Upper lobe of left lung (tissue), 6 donors: ENCODE measurements at regions not wholly inside any gene's neighbourhood (a gene's known extent, or its start where the extent isn't known, plus 50 kb on each side); places are given as distances from the start of the nearest gene placed in this dataset.

Source experiments
- ATAC-seq, 2 donors: fragments of 200-7000 bp; cut with Tn5 transposase; one replicate each; pipeline ENCODE4 v1.9.1; 2022; ENCODE audit warnings: mild to moderate bottlenecking in 2 of 2, moderate library complexity in 2 of 2; ENCODE audit not compliant: low FRiP score in 2 of 2
- DNase-seq, 2 donors: peaks; one replicate each; pipeline ENCODE4 v3.0.0-alpha.2; 2019 to 2020
- H3K27ac ChIP-seq, 4 donors: fragments of 200-600 bp; sonication (generic); one replicate each; pipeline ENCODE4 v1.5.1; 2016 to 2019
- H3K27me3 ChIP-seq, 4 donors: fragments of 200-600 bp; sonication (generic); one replicate each; pipeline ENCODE4 v1.5.1; 2017 to 2019
- H3K36me3 ChIP-seq, 4 donors: fragments of 200-600 bp; sonication (generic); one replicate each; pipeline ENCODE4 v1.5.1; 2016 to 2019
- H3K4me1 ChIP-seq, 4 donors: fragments of 200-600 bp; sonication (generic); one replicate each; pipeline ENCODE4 v1.5.1; 2018 to 2019
- H3K4me3 ChIP-seq, 4 donors: fragments of 200-600 bp; sonication (generic); one replicate each; pipeline ENCODE4 v1.5.1; 2017 to 2019; ENCODE audit warnings: mild to moderate bottlenecking in 2 of 4, moderate library complexity in 1 of 4
- H3K9me3 ChIP-seq, 4 donors: fragments of 200-600 bp; sonication (generic); one replicate each; pipeline ENCODE4 v1.5.1; 2018 to 2019
- EP300 ChIP-seq, 4 donors: sonication (generic); formaldehyde crosslinking; IDR thresholded peaks; one replicate each; pipeline ENCODE4 v1.5.1; 2017; ENCODE audit warnings: antibody characterized with exemption in 4 of 4, control low read depth in 2 of 4
- POLR2A ChIP-seq, 4 donors: fragments of 450-650 bp; IDR thresholded peaks; one replicate each; pipeline ENCODE4 v1.5.1; 2016 to 2017; ENCODE audit warnings: antibody characterized with exemption in 4 of 4, mild to moderate bottlenecking in 2 of 4
- POLR2AphosphoS5 ChIP-seq, 2 donors: sonication (generic); formaldehyde crosslinking; IDR thresholded peaks; one replicate each; pipeline ENCODE4 v1.5.1; 2017; ENCODE audit warnings: antibody characterized with exemption in 2 of 2
- WGBS, 2 donors: methylation state at CpG; one replicate each; pipeline ENCODE4 v1.1.5; 2017 to 2018; 5-methylcytosine and 5-hydroxymethylcytosine counted together
- TF ChIP-seq, protein P1 (sequence below), 6 experiments: fragments of 450-650 bp in 4 of 6; fragments of 200-600 bp in 2 of 6; sonication (generic) in 2 of 6; IDR thresholded peaks; one replicate each; pipeline ENCODE4 v1.5.1; 2016 to 2019; ENCODE audit warnings: antibody characterized with exemption in 6 of 6
- donor health status: DM: no; HTN: no; CAD: no; lungs with moderate emphysema.
- donor health status: DM: no; HTN: yes; CAD: no; lungs with severe emphysema.

DNA sequence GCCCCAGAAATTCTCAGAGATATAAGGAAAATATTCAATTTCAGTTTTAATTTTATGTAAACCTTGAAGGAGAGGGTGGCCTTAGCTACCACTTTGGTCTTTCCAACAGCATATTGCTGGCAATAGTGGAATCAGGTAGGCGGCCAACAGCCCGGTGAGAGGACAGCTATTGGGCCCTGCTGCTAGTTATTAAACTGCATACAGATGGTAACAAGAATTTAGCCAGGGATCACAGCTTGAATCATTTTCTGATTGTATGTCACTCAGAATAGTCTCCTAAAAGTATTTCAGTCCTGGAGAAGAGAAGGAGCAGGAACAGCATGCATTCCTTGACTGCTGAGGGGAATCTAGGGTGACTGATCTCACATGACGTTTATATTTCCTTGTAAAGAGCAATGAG is 261.4 kb upstream of the SMIM30 start:
- no peaks in the 10 kb centered on the region for H3K9me3 ChIP-seq
- no peaks in the 10 kb centered on the region for H3K4me1 ChIP-seq
- H3K27me3 ChIP-seq = no peaks in the 10 kb centered on the region
- 99 to 100% methylated on average over 3 of the region's 3 CpGs for WGBS, 2 donors
- H3K36me3 ChIP-seq = no peaks in the 10 kb centered on the region
- H3K4me3 ChIP-seq = no peak overlapping the region
- no peak overlapping the region for H3K27ac ChIP-seq
- DNase-seq (no peak), ATAC-seq (no peak)
- TF ChIP-seq POLR2AphosphoS5 (IDR thresholded peaks at IDR 0.05) = no peak
- TF ChIP-seq EP300 (IDR thresholded peaks at IDR 0.05) = no peak
- TF ChIP-seq POLR2A (IDR thresholded peaks at IDR 0.05) = no peak
- TF ChIP-seq, protein P1, sequence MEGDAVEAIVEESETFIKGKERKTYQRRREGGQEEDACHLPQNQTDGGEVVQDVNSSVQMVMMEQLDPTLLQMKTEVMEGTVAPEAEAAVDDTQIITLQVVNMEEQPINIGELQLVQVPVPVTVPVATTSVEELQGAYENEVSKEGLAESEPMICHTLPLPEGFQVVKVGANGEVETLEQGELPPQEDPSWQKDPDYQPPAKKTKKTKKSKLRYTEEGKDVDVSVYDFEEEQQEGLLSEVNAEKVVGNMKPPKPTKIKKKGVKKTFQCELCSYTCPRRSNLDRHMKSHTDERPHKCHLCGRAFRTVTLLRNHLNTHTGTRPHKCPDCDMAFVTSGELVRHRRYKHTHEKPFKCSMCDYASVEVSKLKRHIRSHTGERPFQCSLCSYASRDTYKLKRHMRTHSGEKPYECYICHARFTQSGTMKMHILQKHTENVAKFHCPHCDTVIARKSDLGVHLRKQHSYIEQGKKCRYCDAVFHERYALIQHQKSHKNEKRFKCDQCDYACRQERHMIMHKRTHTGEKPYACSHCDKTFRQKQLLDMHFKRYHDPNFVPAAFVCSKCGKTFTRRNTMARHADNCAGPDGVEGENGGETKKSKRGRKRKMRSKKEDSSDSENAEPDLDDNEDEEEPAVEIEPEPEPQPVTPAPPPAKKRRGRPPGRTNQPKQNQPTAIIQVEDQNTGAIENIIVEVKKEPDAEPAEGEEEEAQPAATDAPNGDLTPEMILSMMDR (IDR thresholded peaks at IDR 0.05) = no peak

DNA sequence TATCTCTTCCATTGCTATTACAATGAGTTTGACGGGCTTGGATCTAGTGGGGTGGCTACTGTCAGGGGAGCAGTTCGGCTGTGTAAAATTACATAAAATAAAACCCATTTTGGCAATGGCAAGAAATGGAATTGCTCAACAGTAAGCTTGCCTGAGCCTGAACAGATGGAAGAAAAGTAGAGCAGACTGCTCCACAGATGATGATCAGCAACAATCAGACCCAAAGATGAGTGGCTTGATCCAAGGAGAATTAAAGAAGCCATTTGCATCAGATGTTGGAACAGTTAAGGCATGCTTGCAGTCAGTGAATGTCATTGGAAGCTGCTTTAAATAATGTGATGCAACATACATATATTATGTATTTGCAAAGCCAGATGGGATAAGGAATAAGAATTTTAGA is 256.6 kb upstream of the SMIM30 start:
- WGBS, 2 donors = 68 to 85% methylated on average over 2 of the region's 2 CpGs
- Histone ChIP-seq H3K4me1 (no peaks in the 10 kb centered on the region), H3K36me3 (no peaks in the 10 kb centered on the region), H3K27ac (no peak overlapping the region), H3K27me3 (no peaks in the 10 kb centered on the region), H3K4me3 (no peak overlapping the region), H3K9me3 (no peaks in the 10 kb centered on the region)
- TF ChIP-seq EP300 (IDR thresholded peaks at IDR 0.05) = no peak
- no peak for TF ChIP-seq POLR2AphosphoS5 (IDR thresholded peaks at IDR 0.05)
- peak in 1 of 2 donors; percentile 66 for ATAC-seq
- DNase-seq = no peak

DNA sequence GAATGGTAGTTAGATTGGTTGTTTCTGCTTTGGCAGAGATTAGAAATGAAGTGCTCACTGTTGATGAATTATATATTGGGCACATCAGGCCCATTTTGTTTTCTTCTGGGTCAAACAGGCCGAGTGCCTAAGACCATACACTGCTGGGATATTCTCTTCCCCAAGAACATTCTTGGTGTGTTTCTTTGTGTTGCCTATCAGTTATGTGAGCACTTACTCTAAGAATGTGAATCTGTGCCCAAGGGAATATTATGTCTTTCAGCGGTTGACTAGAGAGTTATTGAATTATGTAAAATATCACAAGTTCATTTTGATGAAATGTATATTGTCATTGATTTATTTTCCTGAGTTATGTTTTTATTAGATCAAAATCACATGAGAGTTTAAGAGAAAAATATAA is 255.5 kb upstream of the SMIM30 start:
- H3K9me3 ChIP-seq = no peaks in the 10 kb centered on the region
- H3K4me1 ChIP-seq = no peaks in the 10 kb centered on the region
- H3K27me3 ChIP-seq = no peaks in the 10 kb centered on the region
- 70 to 71% methylated on average over 2 of the region's 2 CpGs for WGBS, 2 donors
- no peak overlapping the region for H3K27ac ChIP-seq
- TF ChIP-seq EP300 (IDR thresholded peaks at IDR 0.05) = no peak
- H3K4me3 ChIP-seq = no peak overlapping the region
- H3K36me3 ChIP-seq = no peaks in the 10 kb centered on the region
- ATAC-seq = peak in 1 of 2 donors; percentile 50
- no peak for DNase-seq

DNA sequence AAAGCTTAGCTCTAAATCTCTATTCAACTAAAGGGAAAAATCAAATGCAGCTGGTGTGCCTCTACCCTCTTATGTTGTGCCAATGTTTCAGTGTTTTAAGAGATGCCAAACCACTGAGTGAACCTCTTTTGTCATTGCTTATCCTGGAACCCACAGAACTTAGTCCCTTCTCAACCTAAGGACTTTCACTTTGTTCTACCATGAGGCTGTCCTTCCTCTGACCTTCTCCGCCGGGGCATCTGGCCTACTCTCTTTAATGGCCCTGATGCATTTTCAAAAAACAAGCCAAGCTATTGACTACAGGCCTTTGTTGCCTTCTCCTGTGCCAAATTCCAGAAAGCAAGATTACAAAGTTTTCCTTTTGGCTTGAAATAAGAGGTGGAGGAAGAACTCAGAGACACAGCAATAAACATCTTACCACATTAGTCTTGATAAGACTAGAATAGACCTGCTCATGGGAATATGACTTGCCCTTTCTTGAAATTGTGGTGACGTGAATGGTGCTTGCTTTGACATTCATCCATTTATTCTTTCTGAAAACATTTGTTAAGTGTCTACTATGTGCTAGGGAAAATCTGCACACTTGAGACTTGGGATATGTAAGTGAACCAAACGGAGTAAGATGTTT is 253.2 kb upstream of the SMIM30 start:
- no peaks in the 10 kb centered on the region for H3K36me3 ChIP-seq
- no peak overlapping the region for H3K4me3 ChIP-seq
- 66 to 75% methylated on average over 4 of the region's 4 CpGs for WGBS, 2 donors
- no peak for DNase-seq
- no peak overlapping the region for H3K27ac ChIP-seq
- no peaks in the 10 kb centered on the region for H3K4me1 ChIP-seq
- H3K9me3 ChIP-seq = no peaks in the 10 kb centered on the region
- H3K27me3 ChIP-seq = no peaks in the 10 kb centered on the region
- peak in 1 of 2 donors; percentile 79 for ATAC-seq
- TF ChIP-seq, protein P1 (IDR thresholded peaks at IDR 0.05) = no peak
- TF ChIP-seq POLR2AphosphoS5 (IDR thresholded peaks at IDR 0.05) (no peak), POLR2A (IDR thresholded peaks at IDR 0.05) (no peak), EP300 (IDR thresholded peaks at IDR 0.05) (no peak)

DNA sequence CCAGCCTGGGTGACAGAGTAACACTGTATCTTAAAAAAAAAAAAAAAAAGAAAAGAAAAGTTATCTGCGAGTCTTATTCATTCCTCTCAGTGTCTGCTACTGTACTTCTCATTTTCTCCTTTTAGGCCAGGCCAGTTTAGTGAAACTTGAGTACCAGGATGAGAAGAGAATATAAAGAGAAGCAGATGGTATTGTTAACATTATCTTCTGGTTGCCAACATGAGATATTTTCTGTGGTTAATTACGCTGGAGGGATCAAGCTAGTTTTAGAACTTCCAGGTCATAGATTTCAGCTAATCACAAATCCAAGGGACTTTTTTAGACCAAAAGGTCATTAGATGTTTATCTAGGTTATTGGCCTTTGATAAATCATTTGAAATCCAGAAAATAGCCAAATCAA is 252.6 kb upstream of the SMIM30 start:
- Histone ChIP-seq H3K36me3 (no peaks in the 10 kb centered on the region), H3K9me3 (no peaks in the 10 kb centered on the region), H3K4me3 (no peak overlapping the region), H3K27ac (no peak overlapping the region), H3K4me1 (no peaks in the 10 kb centered on the region), H3K27me3 (no peaks in the 10 kb centered on the region)
- no peak for DNase-seq
- peak in 1 of 2 donors; percentile 60 for ATAC-seq
- 79 to 80% methylated on average over 2 of the region's 2 CpGs for WGBS, 2 donors
- TF ChIP-seq EP300 (IDR thresholded peaks at IDR 0.05) (no peak), POLR2A (IDR thresholded peaks at IDR 0.05) (no peak), POLR2AphosphoS5 (IDR thresholded peaks at IDR 0.05) (no peak)
- TF ChIP-seq, protein P1 (IDR thresholded peaks at IDR 0.05) = no peak

DNA sequence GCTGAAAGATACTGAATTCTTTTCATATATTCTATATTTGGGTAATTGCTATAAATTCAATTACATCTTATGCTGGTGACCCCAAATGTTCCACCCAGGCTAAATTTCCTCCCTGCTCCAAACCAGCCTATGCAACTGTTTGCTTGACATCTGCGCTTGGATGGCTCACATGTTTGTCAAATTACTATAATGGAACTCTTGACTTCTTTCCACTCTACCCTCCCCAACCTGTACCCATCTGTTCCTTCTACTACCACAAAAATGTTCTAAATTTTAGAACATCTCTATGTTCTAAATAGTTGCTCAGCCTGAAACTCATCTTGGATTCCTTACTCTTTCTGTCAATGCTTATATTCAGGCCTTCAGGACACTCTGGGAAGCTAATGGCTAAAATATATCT is 249.9 kb upstream of the SMIM30 start:
- DNase-seq (no peak), ATAC-seq (no peak)
- no peaks in the 10 kb centered on the region for H3K4me1 ChIP-seq
- H3K27me3 ChIP-seq = no peaks in the 10 kb centered on the region
- TF ChIP-seq POLR2AphosphoS5 (IDR thresholded peaks at IDR 0.05) (no peak), POLR2A (IDR thresholded peaks at IDR 0.05) (no peak)
- WGBS, 2 donors = 89 to 95% methylated on average over 1 of the region's 1 CpG
- no peaks in the 10 kb centered on the region for H3K9me3 ChIP-seq
- no peaks in the 10 kb centered on the region for H3K36me3 ChIP-seq
- H3K27ac ChIP-seq = no peak overlapping the region
- no peak overlapping the region for H3K4me3 ChIP-seq
